ENCODE measurements at regions not wholly inside any gene's neighbourhood (a gene's known extent, or its start where the extent isn't known, plus 50 kb on each side); places are given as distances from the start of the nearest gene placed in this dataset.

GRCh38 chr18:45167631-45168280 is 447.5 kb upstream of the SLC14A2 start:
- no peak overlapping the region for H3K4me3 ChIP-seq (ENCODE audit: low read length)
- no peak for DNase-seq (ENCODE audit: low read depth)
- TF ChIP-seq CTCF (conservative IDR thresholded peaks at IDR 0.05; ENCODE audit: low read depth, low read length), result no peak

- TF ChIP-seq CTCF (conservative IDR thresholded peaks at IDR 0.05; ENCODE audit: low read depth, low read length), result no peak
- no peak overlapping the region for H3K4me3 ChIP-seq (ENCODE audit: low read length)
- DNase-seq (ENCODE audit: low read depth), result no peak
These were observed 446.2 kb upstream of the SLC14A2 start for GRCh38 chr18:45168866-45169600.

- no peak for DNase-seq (ENCODE audit: low read depth)
- no peak overlapping the region for H3K4me3 ChIP-seq (ENCODE audit: low read length)
- TF ChIP-seq CTCF (conservative IDR thresholded peaks at IDR 0.05; ENCODE audit: low read depth, low read length), result no peak
These were observed 445.7 kb upstream of the SLC14A2 start for GRCh38 chr18:45169610-45170009.

GRCh38 chr18:45171679-45172191 is 443.5 kb upstream of the SLC14A2 start:
- no peak overlapping the region for H3K4me3 ChIP-seq (ENCODE audit: low read length)
- TF ChIP-seq CTCF (conservative IDR thresholded peaks at IDR 0.05; ENCODE audit: low read depth, low read length), result no peak
- DNase-seq (ENCODE audit: low read depth), result no peak

- DNase-seq (ENCODE audit: low read depth), result no peak
- H3K4me3 ChIP-seq (ENCODE audit: low read length), result no peak overlapping the region
- TF ChIP-seq CTCF (conservative IDR thresholded peaks at IDR 0.05; ENCODE audit: low read depth, low read length), result no peak
These were observed 441.9 kb upstream of the SLC14A2 start for GRCh38 chr18:45173327-45173726.

GRCh38 chr18:45173799-45174519 is 441.3 kb upstream of the SLC14A2 start:
- H3K4me3 ChIP-seq (ENCODE audit: low read length), result no peak overlapping the region
- no peak for TF ChIP-seq CTCF (conservative IDR thresholded peaks at IDR 0.05; ENCODE audit: low read depth, low read length)
- no peak for DNase-seq (ENCODE audit: low read depth)
